ENCODE measurements at regions not wholly inside any gene's neighbourhood (a gene's known extent, or its start where the extent isn't known, plus 50 kb on each side); places are given as distances from the start of the nearest gene placed in this dataset.

DNA sequence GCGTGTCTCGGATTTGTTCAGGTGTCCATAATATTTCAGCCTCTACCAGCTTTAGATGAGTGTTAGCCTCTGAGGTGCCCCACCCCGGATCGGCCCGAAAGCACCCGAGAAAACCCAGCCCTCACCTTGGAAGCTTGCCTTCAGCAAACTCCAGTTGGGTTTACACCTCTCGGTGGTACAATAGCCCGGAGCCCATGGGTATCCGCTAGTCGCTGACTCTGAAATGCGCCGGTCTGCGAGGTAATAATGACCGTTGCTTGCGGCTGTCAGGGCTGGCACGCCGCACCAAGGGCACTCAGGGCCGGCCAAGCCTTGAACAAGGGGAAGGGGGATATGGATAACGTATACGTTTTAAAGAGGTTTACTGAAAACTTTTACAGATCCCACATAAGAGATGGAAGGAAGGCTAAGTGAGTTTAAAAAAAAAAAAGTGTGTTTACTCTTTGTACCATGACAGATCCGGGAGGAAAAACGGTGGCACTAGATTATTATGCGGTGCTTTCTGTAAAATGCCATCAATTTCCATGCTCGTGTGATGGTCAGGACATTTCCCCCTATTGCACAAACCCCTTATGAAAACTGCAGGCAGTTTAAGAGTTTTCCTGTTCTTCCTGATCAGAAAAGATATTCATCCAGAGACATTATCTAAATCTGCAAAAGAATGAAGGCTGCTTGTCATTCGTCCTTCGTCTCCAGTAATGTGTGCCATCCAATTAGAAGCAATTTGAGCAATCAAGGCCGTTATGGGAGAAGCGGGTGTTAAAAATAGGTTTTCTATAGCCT lies 124.2 kb downstream of the TMEM161B start:
- DNase-seq (ENCODE audit: low read depth), result peak; percentile 1

DNA sequence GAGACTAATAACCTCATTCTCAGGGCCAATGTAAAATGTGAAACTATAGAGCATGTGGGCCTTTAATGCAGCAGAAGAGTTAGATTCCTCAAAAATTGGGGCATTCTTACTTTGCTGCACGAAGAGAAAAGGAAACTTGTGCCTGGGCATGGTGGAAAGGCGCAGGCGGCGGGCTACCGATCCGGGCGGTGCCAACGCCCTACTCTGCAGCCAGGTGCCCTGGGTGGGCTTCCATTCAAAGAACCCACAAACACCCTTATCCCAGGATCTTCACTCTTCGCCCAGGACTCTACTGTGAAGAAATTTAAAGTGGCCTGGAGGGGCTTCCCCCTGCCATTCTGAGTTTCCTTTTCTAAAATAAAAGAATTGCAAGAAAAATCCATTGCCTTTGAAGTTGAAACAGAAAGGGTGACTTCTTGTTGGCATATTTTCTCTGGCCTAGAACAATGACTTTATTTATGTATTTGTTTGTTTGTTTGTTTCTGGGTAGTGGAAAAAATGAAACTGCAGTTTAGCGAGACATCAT lies 124.9 kb downstream of the TMEM161B start:
- no peak for DNase-seq (ENCODE audit: low read depth)

DNA sequence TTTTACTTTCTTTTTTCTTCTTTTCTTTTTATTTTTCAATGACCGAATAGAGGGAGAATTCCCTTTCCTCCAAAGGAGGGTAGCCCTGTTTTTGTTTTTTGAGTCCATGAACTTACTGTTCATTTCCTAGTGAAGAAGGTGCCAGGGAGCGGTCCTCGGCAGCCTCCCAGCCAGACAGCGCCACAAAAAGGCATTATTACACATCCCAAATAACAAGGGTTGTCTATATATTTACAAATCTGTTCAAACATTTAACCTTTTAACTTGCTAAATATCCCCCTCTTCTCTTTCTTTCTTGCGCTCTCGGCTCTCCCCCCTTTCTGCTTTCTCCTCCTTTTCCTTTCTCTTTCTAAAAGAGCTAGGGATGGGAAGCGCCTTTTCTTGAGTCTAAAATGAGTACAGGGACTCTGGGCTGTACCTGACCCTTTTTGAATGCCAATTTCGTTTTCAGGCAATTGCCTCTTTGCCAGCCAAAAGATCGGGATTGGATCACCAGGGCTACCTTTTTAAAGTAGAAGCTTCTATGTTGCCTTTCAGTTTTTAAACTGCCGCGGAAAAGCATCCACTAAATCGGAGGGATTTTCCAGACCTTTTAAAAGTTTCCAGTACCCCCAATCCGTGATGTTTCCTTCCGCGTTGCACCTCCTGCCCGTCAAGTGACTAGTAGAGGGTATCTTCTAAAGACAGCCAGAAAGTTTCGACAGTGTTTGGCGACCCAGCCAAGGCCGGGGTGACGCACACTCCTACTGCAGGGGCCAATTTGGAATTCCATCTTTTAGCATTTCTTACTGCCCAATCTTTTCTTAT lies 125.6 kb downstream of the TMEM161B start:
- peak; percentile 1 for DNase-seq (ENCODE audit: low read depth)

DNA sequence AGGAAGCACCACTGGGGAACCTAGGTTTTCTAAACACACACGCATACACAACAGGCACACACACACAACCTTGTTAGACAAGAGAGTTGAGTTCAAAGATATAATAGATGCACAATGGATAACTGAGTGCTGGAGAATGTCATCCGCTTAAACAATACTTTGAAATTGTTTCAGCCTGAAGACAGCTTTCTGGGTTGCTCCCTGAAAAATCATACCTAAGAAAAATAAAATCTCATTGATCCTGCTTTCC lies 126.1 kb downstream of the TMEM161B start:
- DNase-seq (ENCODE audit: low read depth), result no peak

DNA sequence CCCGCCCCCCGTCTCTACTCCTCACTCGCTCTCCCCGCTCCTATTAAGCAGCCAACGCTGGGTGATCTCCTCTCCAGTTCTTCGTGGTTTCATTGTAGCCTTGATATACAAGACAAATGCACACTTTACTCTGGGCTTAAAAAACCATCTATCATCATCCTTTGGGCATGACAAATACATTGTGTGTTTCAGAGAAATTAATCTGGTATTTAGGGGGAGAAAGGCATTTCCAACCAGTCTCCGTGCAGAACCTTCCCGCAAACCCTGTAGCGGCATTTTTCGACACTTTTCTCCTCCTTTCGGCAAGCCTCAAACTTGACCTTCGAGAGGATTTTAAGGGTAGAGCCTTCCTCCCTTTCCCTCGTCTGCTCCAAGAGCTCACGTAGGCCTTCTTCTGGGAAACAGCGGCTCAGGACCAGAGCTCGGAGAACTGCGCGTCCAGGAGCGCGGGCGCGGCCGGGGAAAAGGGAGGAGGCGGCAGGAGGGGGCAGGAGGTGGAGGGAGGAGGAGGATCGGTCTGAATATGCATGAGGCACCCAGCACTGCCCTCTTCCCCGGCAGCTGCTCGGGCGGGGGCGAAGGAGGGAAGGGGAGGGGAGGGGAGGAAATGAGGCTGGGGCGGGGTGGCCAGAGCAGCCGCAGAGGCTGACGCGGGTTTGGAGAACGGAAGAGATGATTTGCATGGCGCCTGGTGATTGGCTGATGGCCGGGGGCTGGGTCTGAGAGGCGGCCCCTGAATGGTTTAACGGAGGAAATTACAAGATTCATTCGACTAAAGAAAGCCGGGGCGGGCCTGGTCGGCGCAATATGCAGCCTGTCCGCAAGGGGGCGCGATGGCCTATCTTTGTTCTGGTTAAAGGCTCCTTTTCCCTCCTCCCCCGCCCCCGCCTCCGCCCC lies 127.5 kb downstream of the TMEM161B start:
- DNase-seq (ENCODE audit: low read depth), result peak; percentile 95

DNA sequence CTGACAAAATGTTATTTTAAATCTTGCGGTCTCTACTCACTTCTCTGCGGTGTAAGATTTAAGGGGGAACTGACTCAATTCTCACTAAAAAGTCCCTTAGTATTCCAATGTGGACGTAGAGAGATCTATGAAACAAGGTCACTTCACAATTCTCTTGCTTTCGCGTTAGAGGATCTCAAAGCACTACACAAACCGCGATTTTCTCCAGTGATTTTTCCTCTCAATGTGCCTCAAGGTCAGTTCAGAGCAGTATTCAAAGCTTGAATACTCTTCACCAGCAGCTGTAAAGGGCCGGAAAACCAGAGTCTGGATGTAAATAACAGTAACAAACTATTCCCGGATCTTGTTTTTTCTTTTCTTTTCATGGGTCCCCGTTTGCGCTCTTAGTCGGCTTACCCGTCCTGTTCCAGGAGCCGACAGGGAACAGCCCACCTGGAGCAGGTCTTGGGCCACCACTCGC lies 128.2 kb downstream of the TMEM161B start:
- DNase-seq (ENCODE audit: low read depth), result no peak

DNA sequence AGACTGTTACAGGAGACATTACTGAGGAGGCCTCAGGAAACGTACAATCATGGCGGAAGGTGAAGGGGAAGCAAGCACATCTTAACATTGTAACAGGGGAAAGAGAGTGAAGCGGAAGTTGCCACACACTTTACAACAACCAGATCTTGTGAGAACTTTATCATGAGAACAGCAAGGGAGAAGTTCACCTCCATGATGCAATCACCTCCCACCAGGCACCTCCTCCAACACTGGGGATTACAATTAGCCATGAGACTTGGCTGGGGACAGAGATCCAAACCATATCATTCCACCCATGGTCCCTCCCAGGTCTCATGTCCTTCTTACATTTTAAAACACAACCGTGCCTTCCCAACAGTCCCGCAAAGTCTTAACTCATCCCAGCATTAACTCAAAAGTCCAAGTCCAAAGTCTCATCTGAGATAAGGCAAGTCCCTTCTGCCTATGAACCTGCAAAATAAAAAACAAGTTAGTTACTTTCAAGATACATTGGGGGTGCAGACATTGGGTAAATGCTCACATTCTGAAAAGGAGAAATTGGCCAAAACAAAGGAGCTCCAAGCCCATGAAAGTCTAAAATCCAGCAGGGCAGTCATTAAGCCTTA lies 138.3 kb downstream of the TMEM161B start:
- DNase-seq (ENCODE audit: low read depth), result no peak

DNA sequence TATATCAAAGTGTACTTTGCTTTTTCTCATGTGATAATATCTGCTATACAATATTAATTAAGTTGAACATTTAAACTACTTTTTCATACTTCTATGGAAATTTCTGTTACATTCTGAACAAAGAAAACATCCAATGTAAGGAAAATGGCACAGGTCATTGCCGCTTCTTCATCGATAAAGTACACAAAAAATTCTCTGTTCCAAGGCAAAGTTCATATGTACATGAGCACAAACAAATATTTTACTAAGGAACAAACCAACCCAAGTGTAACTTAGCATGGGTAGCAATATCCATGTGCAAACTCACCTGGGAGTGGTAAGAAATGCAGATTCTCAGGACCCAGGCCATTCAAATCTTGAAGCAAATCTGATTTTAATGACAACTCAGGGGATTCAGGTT lies 139.8 kb downstream of the TMEM161B start:
- no peak for DNase-seq (ENCODE audit: low read depth)

DNA sequence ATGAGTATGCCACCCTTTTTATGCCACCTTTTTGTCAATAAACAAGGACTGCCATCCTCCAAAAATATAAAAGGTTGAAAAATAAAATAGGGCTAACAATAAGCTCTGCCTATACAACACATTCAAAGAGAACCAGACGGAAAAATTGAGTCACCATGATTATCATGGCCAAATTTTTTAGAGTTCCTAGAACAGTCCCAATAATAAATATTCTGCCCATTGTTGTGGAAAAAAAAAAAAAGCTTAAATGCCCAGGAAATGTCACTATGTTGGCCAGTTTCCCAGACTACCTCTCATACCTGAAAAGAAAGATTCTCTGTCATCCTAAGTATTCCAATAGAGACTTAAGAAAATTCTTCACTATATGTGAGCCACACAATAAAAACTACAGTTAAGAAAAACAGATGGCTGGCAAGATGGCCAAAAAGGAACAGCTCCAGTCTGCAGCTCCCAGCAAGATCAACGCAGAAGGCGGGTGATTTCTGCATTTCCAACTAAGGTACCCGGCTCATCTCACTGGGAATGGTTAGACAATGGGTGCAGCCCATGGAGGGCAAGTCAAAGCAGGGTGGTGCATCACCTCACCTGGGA lies 149.0 kb downstream of the TMEM161B start:
- no peak for DNase-seq (ENCODE audit: low read depth)

DNA sequence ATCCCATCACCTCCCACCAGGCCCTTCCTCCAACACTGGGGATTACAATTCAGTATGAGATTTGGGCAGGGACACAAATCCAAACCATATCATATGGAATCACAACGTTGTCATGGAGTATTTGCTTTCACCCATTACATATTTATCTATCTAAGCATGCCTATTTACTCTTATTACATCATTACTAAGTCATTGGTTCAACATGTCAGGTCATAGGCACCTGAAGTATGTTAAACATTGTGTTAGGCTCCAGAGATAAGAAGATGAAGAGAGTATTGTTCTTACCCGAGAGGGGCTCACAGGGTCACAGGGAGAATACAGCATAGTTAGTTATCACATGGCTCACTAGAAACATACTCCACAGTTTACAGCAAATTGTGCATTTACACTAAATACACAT lies 150.5 kb downstream of the TMEM161B start:
- no peak for DNase-seq (ENCODE audit: low read depth)

DNA sequence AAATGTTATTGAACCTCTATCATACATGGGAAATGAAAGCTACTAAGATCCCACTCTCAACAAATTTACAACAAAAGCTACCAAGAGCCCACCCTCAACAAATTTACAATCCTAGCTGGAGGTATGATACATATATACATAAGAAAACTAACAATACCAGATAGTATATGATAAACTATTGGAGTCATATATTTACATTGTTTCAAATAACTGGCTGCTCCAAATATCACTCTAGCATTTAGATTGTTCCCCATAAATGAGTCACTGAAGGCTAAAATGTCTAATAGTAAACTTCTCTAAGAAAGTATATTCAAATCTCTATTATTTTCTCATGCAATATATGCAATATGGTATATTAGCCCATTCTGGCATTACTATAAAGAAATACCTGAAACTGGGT lies 151.1 kb downstream of the TMEM161B start:
- no peak for DNase-seq (ENCODE audit: low read depth)

DNA sequence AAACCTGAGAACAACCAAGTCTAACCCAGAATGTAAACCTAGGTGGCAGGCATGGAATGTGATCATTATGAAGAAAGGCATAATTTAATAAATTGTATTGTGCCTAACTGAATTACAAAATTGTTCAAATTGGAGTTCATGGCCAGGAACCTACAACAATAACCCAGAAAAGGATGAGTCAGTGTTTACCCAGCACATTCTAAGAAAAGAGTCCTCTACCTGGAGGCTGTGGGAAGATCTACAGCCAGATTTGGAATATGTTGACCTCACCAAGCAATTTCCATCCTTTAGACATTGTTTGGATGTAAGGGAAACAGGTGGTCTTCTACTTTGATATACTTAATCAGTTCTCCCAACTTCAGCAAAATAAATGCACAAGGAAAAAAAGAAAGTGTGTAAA lies 152.2 kb downstream of the TMEM161B start:
- DNase-seq (ENCODE audit: low read depth), result no peak

DNA sequence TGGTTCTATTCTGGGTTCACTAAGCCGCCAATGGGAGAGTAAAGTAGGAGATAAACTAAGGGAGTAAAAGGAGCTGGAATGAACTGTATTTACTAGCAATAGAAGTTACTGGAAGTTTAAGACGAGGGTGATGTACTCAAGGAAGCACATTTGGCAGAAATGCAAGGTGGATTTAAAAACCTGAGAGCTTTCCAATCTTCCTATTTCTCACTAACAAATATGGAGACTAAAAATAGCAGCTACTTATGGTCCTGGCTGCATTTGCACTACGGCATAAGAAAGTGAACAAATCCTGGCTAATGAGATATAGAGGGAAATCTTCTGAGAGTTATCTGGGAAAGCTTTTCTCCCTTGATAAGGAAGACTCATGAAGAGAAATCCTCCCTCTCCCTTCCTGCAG lies 153.4 kb downstream of the TMEM161B start:
- DNase-seq (ENCODE audit: low read depth), result no peak

DNA sequence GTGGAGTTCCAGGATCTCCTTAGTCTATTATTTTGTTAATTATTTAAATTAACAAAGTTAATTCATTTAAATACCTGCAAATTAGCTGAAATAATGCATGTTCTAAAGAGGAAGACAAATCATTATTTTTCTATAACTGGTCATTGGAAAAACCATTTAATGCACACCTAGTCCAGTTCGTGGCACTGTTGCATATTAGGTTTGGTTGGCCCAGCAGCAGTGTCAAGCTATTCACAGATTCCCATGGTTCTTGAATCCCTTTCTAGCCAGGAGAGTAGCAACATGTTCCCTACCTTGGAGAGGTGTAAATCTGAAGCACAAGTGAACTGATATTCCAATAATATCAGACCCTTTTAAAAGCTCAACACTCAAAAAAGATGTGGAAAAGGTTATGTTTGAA lies 155.2 kb downstream of the TMEM161B start:
- no peak for DNase-seq (ENCODE audit: low read depth)

DNA sequence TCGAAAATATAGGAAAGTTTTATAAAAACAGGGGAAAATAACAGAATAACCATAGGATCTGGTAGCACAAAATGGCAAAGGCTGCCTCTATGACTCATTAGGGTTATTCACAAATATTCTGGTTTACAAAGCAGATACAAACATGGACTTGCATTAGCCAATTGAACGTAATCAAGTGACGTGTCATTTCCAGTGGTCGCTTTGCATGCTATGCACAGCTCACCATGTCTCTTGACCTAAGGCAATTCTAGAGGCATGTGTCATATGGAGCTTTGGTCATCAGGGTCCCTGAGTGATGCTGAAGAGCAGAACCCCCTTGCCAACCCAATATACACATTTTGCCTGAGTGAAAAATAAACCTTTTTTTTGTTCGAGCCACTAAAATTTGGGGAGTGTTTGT lies 158.8 kb downstream of the TMEM161B start:
- DNase-seq (ENCODE audit: low read depth), result no peak

DNA sequence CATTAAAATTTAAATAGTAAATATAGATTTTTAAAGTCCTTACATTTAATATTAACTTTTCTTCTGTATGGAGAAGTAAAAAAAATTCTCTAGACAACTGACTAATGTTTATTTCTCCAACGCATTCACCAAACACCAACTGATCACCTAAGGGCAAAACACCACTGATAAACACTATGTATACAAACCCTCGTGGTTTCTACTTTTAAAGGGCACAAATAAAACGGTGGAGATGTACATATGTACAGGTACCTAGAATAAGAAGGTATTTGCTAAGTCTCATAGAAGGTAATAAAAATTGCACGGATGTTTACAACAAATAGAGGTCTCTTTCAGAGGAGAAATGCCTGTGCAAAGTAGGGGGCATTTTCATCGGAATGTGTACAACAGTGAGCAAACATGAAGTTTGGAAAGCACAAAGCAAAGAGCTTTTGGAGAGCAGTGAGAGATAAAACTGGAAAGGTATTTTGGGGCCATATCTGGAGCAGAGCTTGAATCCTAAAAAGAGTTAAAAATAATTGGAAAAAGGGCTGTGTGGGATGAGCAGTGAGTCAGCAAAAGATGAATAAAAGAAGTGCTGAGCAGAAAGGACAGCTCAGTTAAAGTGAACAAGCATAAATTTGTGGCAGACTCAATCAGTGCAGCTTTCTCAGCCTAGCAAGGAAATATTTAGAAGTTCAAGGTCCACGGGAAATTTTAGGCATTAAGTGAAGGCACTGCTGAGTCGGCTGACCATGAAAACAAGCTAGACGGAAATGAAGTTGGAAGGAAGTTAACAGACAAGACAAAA lies 160.0 kb downstream of the TMEM161B start:
- no peak for DNase-seq (ENCODE audit: low read depth)

DNA sequence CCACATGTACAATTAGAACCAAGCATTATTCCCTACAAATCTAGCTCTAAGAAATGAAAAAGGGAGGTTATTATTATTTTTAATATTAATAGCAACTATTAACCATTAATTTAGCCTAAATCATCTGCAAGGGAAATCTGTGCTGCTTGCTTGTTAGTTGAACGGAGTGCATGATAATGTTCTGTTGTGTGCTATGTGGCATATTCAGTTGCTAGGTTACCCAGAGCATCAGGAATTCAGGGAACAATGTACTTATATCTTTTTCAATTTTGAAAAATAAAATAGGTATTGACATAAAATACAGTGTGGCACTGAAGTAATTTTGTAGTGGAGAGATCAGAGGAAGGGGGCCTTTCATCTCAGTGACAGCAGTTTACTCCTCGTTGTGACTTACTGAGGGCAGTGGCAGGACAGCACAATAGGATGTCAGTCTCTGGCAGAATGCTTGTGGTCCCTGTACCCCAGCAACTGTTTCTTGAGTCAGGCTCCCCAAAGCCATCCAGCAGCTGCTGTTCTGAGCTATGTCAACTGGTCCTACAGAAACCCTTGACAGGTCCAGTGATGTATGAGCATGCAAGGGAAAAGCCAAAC lies 173.6 kb downstream of the TMEM161B start:
- no peak for DNase-seq (ENCODE audit: low read depth)

DNA sequence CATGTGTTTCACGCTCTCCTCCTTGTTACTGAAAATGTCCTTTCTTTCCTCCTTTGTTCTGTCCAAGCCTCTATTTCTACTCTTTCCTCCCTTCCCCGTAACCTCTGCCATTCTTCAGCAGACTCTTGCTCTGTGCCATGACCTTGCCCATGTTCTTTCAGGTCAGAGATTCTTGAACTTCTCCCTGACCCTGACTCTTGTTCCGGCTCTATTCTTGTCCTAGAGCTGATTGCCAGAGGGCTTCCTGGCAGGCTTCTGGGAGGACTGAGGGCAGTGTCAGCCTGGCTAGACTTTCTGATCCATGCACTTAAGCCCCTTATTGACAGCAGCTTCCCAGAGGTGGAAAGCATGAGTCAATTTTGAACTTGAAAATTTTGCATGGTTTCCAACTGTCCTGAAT lies 174.2 kb downstream of the TMEM161B start:
- DNase-seq (ENCODE audit: low read depth), result no peak

DNA sequence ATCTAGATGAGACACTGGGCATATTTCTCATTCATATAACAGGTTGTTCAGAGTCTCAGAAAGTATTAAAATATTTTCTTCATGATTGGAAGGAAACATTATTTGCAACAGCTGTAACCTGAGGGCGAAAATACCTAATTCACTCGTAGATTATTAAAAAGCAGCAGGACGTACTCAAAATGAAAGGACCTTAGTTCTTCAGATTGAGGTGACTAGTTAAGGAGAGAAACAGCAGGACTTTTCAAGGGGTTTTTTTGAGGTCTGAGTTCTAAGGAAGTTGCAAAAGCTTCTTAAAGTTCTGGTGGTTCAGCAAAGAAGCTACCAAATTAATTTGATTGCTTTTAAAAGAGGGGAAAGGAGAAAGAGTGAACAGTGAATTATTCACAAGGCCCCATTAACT lies 174.9 kb downstream of the TMEM161B start:
- no peak for DNase-seq (ENCODE audit: low read depth)
